Muscle layer of colon (tissue), 2 donors: ENCODE measurements at regions not wholly inside any gene's neighbourhood (a gene's known extent, or its start where the extent isn't known, plus 50 kb on each side); places are given as distances from the start of the nearest gene placed in this dataset.

ENCODE experiments used
- H3K27ac ChIP-seq: one replicate; pipeline ENCODE4 v1.7.0; 2013; ENCODE audit warnings: low read depth, mild to moderate bottlenecking, low read length, moderate library complexity
- H3K27me3 ChIP-seq, 2 donors: one replicate each; pipeline ENCODE4 v1.7.0; 2013; ENCODE audit warnings: low read length in 2 of 2, mild to moderate bottlenecking in 2 of 2; ENCODE audit not compliant: insufficient read depth in 2 of 2, control insufficient read depth in 1 of 2
- H3K36me3 ChIP-seq: one replicate; pipeline ENCODE4 v1.7.0; 2013; ENCODE audit warnings: mild to moderate bottlenecking, low read length; ENCODE audit not compliant: insufficient read depth
- H3K4me1 ChIP-seq: one replicate; pipeline ENCODE4 v1.7.0; 2013; ENCODE audit warnings: mild to moderate bottlenecking, low read length; ENCODE audit not compliant: insufficient read depth
- H3K4me3 ChIP-seq, 2 donors: one replicate each; pipeline ENCODE4 v1.7.0; 2013; ENCODE audit warnings: low read length in 2 of 2, low read depth in 1 of 2, mild to moderate bottlenecking in 1 of 2, moderate library complexity in 1 of 2
- H3K9ac ChIP-seq: one replicate; pipeline ENCODE4 v1.7.0; 2013; ENCODE audit warnings: low read length
- H3K9me3 ChIP-seq: one replicate; pipeline ENCODE4 v1.7.0; 2013; ENCODE audit warnings: mild to moderate bottlenecking, low read length
- donor health status: abdominal sarcoma.
- donor health status: Adenocarcinoma of cecum.

GRCh38 chr4:62402088-62402806 is 1202.1 kb downstream of the ADGRL3 start:
- no peaks in the 10 kb centered on the region for H3K4me1 ChIP-seq
- no peak overlapping the region for H3K27ac ChIP-seq
- H3K36me3 ChIP-seq, result no peaks in the 10 kb centered on the region

GRCh38 chr4:62399242-62399641 is 1199.1 kb downstream of the ADGRL3 start:
- Histone ChIP-seq H3K36me3 (no peaks in the 10 kb centered on the region), H3K4me3 (no peak overlapping the region), H3K27ac (no peak overlapping the region), H3K4me1 (no peaks in the 10 kb centered on the region), H3K9me3 (no peaks in the 10 kb centered on the region), H3K27me3 (no peaks in the 10 kb centered on the region), H3K9ac (no peak overlapping the region)

More at GRCh38 chr4:62402088-62402806, 1202.1 kb downstream of the ADGRL3 start:
- no peaks in the 10 kb centered on the region for H3K27me3 ChIP-seq
- H3K9ac ChIP-seq, result no peak overlapping the region
- H3K4me3 ChIP-seq, result no peak overlapping the region
- H3K9me3 ChIP-seq, result no peaks in the 10 kb centered on the region

GRCh38 chr4:62398318-62398717 is 1198.2 kb downstream of the ADGRL3 start:
- no peak overlapping the region for H3K27ac ChIP-seq
- H3K4me1 ChIP-seq, result no peaks in the 10 kb centered on the region
- no peak overlapping the region for H3K4me3 ChIP-seq
- H3K27me3 ChIP-seq, result no peaks in the 10 kb centered on the region
- no peaks in the 10 kb centered on the region for H3K36me3 ChIP-seq
- H3K9me3 ChIP-seq, result no peaks in the 10 kb centered on the region
- no peak overlapping the region for H3K9ac ChIP-seq

- H3K4me1 ChIP-seq, result no peaks in the 10 kb centered on the region
- no peak overlapping the region for H3K27ac ChIP-seq
Observed at GRCh38 chr4:62394766-62395165, 1194.6 kb downstream of the ADGRL3 start.

DNA sequence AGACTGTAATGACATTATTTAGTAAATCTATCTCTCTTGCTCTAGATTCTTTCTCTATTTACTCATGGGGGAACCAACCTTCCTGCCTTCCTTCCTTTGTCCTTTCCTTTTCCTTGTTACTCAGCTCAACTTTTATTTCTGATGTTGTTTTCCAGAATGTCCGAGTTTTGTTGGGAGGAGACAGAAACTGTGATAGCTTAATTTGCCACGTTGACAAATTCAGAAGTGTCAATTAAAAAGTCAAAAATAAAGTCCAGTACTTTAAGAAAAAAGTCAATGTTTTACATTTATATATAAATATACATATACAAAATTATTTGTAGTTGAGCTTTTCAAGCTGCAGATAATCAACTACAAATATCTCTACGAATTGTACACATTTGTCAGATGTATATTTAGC is 1187.7 kb downstream of the ADGRL3 start:
- Histone ChIP-seq H3K27ac (no peak overlapping the region), H3K9ac (no peak overlapping the region), H3K27me3 (no peaks in the 10 kb centered on the region), H3K4me3 (no peak overlapping the region), H3K4me1 (no peaks in the 10 kb centered on the region), H3K9me3 (no peaks in the 10 kb centered on the region), H3K36me3 (no peaks in the 10 kb centered on the region)

More at GRCh38 chr4:62394766-62395165, 1194.6 kb downstream of the ADGRL3 start:
- Histone ChIP-seq H3K27me3 (no peaks in the 10 kb centered on the region), H3K9me3 (no peaks in the 10 kb centered on the region), H3K4me3 (no peak overlapping the region), H3K36me3 (no peaks in the 10 kb centered on the region), H3K9ac (no peak overlapping the region)

DNA sequence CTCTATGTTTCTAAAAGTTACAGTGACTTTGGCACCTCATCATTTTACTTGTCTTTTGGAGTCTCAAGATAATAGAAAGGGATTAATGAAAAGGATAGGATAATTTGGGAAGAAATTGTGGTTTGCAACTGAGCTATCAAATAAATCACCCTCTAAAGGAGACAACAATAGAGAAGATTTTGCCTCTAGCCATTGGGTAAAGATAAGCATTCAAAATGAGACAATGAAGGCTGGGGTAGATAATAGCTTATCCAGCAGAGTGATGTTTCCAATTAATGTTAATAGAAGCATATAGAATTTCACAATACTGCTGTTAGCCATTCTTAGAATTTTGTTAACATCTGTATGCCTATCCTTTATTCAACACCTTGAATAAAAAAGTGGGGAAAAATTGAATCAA is 1177.6 kb downstream of the ADGRL3 start:
- Histone ChIP-seq H3K9me3 (no peaks in the 10 kb centered on the region), H3K4me1 (no peaks in the 10 kb centered on the region), H3K9ac (no peak overlapping the region), H3K36me3 (no peaks in the 10 kb centered on the region), H3K4me3 (no peak overlapping the region), H3K27ac (no peak overlapping the region), H3K27me3 (no peaks in the 10 kb centered on the region)

GRCh38 chr4:62377245-62377644 is 1177.1 kb downstream of the ADGRL3 start:
- Histone ChIP-seq H3K27me3 (no peaks in the 10 kb centered on the region), H3K9ac (no peak overlapping the region), H3K4me1 (no peaks in the 10 kb centered on the region), H3K9me3 (no peaks in the 10 kb centered on the region), H3K36me3 (no peaks in the 10 kb centered on the region), H3K4me3 (no peak overlapping the region), H3K27ac (no peak overlapping the region)

DNA sequence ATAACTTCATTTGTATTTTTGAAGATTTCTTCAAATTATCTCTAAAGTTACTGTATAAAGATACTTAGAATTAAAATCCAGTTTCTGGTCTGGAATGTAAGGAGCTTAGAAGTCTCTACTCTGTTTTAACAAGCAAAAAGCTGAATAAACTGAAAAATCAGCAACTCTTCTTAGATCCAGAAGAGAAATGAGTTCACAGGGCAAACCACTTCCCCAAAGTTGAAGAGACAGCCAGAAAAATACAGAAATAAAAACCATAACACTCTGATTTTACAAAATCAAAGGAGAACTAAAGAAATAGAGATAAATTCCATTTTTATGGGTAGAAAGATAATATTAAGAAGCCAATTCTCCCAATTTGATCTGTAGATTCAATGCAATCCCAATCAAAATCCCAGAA is 1166.8 kb downstream of the ADGRL3 start:
- Histone ChIP-seq H3K4me3 (no peak overlapping the region), H3K27ac (no peak overlapping the region), H3K9me3 (no peaks in the 10 kb centered on the region)

GRCh38 chr4:62360156-62360545 is 1160.0 kb downstream of the ADGRL3 start:
- no peak overlapping the region for H3K27ac ChIP-seq
- no peaks in the 10 kb centered on the region for H3K9me3 ChIP-seq

More for the DNA sequence above, 1166.8 kb downstream of the ADGRL3 start:
- no peaks in the 10 kb centered on the region for H3K27me3 ChIP-seq
- H3K36me3 ChIP-seq, result no peaks in the 10 kb centered on the region
- no peak overlapping the region for H3K9ac ChIP-seq
- no peaks in the 10 kb centered on the region for H3K4me1 ChIP-seq

GRCh38 chr4:62359441-62360155 is 1159.5 kb downstream of the ADGRL3 start:
- no peak overlapping the region for H3K9ac ChIP-seq
- no peaks in the 10 kb centered on the region for H3K36me3 ChIP-seq
- no peaks in the 10 kb centered on the region for H3K27me3 ChIP-seq
- H3K27ac ChIP-seq, result no peak overlapping the region
- no peaks in the 10 kb centered on the region for H3K9me3 ChIP-seq
- H3K4me1 ChIP-seq, result no peaks in the 10 kb centered on the region
- H3K4me3 ChIP-seq, result no peak overlapping the region

More at GRCh38 chr4:62360156-62360545, 1160.0 kb downstream of the ADGRL3 start:
- H3K4me1 ChIP-seq, result no peaks in the 10 kb centered on the region
- no peaks in the 10 kb centered on the region for H3K36me3 ChIP-seq
- no peak overlapping the region for H3K9ac ChIP-seq
- H3K4me3 ChIP-seq, result no peak overlapping the region
- no peaks in the 10 kb centered on the region for H3K27me3 ChIP-seq

- Histone ChIP-seq H3K4me1 (no peaks in the 10 kb centered on the region), H3K27me3 (no peaks in the 10 kb centered on the region), H3K36me3 (no peaks in the 10 kb centered on the region), H3K9ac (no peak overlapping the region), H3K4me3 (no peak overlapping the region), H3K27ac (no peak overlapping the region), H3K9me3 (no peaks in the 10 kb centered on the region)
Observed at GRCh38 chr4:62344915-62345314, 1144.8 kb downstream of the ADGRL3 start.
